Gastroesophageal sphincter (tissue), 3 donors: ENCODE measurements at regions not wholly inside any gene's neighbourhood (a gene's known extent, or its start where the extent isn't known, plus 50 kb on each side); places are given as distances from the start of the nearest gene placed in this dataset.

ENCODE experiments used
- CTCF ChIP-seq, 4 experiments: fragments of 200-600 bp in 2 of 4; fragments of 450-650 bp in 2 of 4; sonication (generic) in 1 of 4; IDR thresholded peaks; one replicate each; pipeline ENCODE4 v1.5.1; 2017 to 2019; ENCODE audit warnings: antibody characterized with exemption in 4 of 4, mild to moderate bottlenecking in 2 of 4, moderate library complexity in 2 of 4
- EP300 ChIP-seq: sonication (generic); formaldehyde crosslinking; IDR thresholded peaks from one replicate; pipeline ENCODE4 v1.6.1; 2017; ENCODE audit warnings: antibody characterized with exemption, mild to moderate bottlenecking
- POLR2AphosphoS5 ChIP-seq: sonication (generic); formaldehyde crosslinking; IDR thresholded peaks from one replicate; pipeline ENCODE4 v1.6.1; 2017; ENCODE audit warnings: antibody characterized with exemption

- TF ChIP-seq EP300 (no peak), CTCF (IDR thresholded peaks at IDR 0.05) (no peak), POLR2AphosphoS5 (no peak)
Measured at GRCh38 chr21:41566500-41567014, 58.6 kb upstream of the TMPRSS2 start.
